ENCODE measurements at regions not wholly inside any gene's neighbourhood (a gene's known extent, or its start where the extent isn't known, plus 50 kb on each side); places are given as distances from the start of the nearest gene placed in this dataset.
"Not testable (repeated sequence)": the region's sequence is repeated elsewhere in the genome, so short reads cannot be mapped to it uniquely, and the experiment has no call there.

GRCh38 chr22:19655399-19655798 lies 58.9 kb upstream of the SEPTIN5 start:
- no peak overlapping the region for H3K27ac Mint-ChIP-seq
- no peaks in the 10 kb centered on the region for H3K4me1 Mint-ChIP-seq (ENCODE audit: low read depth)
- no peaks in the 10 kb centered on the region for H3K36me3 Mint-ChIP-seq (ENCODE audit: low read depth)
- H3K9me3 Mint-ChIP-seq: no peaks in the 10 kb centered on the region
- peaks cover 22% of the 10 kb centered on the region for H3K27me3 Mint-ChIP-seq (ENCODE audit: low read depth)
- no peak overlapping the region for H3K4me3 Mint-ChIP-seq

GRCh38 chr22:19656541-19657251 lies 57.6 kb upstream of the SEPTIN5 start:
- H3K4me3 Mint-ChIP-seq: no peak overlapping the region
- no peaks in the 10 kb centered on the region for H3K36me3 Mint-ChIP-seq (ENCODE audit: low read depth)
- no peak overlapping the region for H3K27ac Mint-ChIP-seq
- no peaks in the 10 kb centered on the region for H3K4me1 Mint-ChIP-seq (ENCODE audit: low read depth)
- H3K27me3 Mint-ChIP-seq (ENCODE audit: low read depth): peaks cover 11% of the 10 kb centered on the region
- H3K9me3 Mint-ChIP-seq: no peaks in the 10 kb centered on the region

GRCh38 chr22:19657252-19658056 lies 56.8 kb upstream of the SEPTIN5 start:
- peaks cover 7% of the 10 kb centered on the region for H3K27me3 Mint-ChIP-seq (ENCODE audit: low read depth)

GRCh38 chr22:19658057-19658966 lies 56.0 kb upstream of the SEPTIN5 start:
- H3K27ac Mint-ChIP-seq: no peak overlapping the region
- H3K9me3 Mint-ChIP-seq: no peaks in the 10 kb centered on the region
- no peaks in the 10 kb centered on the region for H3K36me3 Mint-ChIP-seq (ENCODE audit: low read depth)
- no peaks in the 10 kb centered on the region for H3K27me3 Mint-ChIP-seq (ENCODE audit: low read depth)
- H3K4me1 Mint-ChIP-seq (ENCODE audit: low read depth): no peaks in the 10 kb centered on the region
- no peak overlapping the region for H3K4me3 Mint-ChIP-seq

More at GRCh38 chr22:19657252-19658056, 56.8 kb upstream of the SEPTIN5 start:
- H3K4me1 Mint-ChIP-seq (ENCODE audit: low read depth): no peaks in the 10 kb centered on the region
- no peak overlapping the region for H3K27ac Mint-ChIP-seq
- H3K36me3 Mint-ChIP-seq (ENCODE audit: low read depth): no peaks in the 10 kb centered on the region
- no peak overlapping the region for H3K4me3 Mint-ChIP-seq
- H3K9me3 Mint-ChIP-seq: no peaks in the 10 kb centered on the region

GRCh38 chr22:19658967-19659804 lies 55.1 kb upstream of the SEPTIN5 start:
- no peak overlapping the region for H3K4me3 Mint-ChIP-seq
- no peaks in the 10 kb centered on the region for H3K4me1 Mint-ChIP-seq (ENCODE audit: low read depth)
- no peaks in the 10 kb centered on the region for H3K9me3 Mint-ChIP-seq
- no peak overlapping the region for H3K27ac Mint-ChIP-seq
- H3K36me3 Mint-ChIP-seq (ENCODE audit: low read depth): no peaks in the 10 kb centered on the region
- no peaks in the 10 kb centered on the region for H3K27me3 Mint-ChIP-seq (ENCODE audit: low read depth)

- H3K27ac Mint-ChIP-seq: no peak overlapping the region
- no peaks in the 10 kb centered on the region for H3K27me3 Mint-ChIP-seq (ENCODE audit: low read depth)
- no peaks in the 10 kb centered on the region for H3K36me3 Mint-ChIP-seq (ENCODE audit: low read depth)
- no peak overlapping the region for H3K4me3 Mint-ChIP-seq
- no peaks in the 10 kb centered on the region for H3K4me1 Mint-ChIP-seq (ENCODE audit: low read depth)
- no peaks in the 10 kb centered on the region for H3K9me3 Mint-ChIP-seq
Observed at GRCh38 chr22:19659805-19660345, 54.4 kb upstream of the SEPTIN5 start.

- not testable (repeated sequence) for H3K4me3 Mint-ChIP-seq; H3K4me1 Mint-ChIP-seq (ENCODE audit: low read depth); H3K27me3 Mint-ChIP-seq (ENCODE audit: low read depth); H3K27ac Mint-ChIP-seq; H3K9me3 Mint-ChIP-seq; H3K36me3 Mint-ChIP-seq (ENCODE audit: low read depth)
Observed at GRCh38 chr22:19660583-19660982, 53.7 kb upstream of the SEPTIN5 start.

- Mint-ChIP-seq H3K9me3 (no peaks in the 10 kb centered on the region), H3K36me3 (ENCODE audit: low read depth) (no peaks in the 10 kb centered on the region), H3K4me3 (no peak overlapping the region), H3K4me1 (ENCODE audit: low read depth) (no peaks in the 10 kb centered on the region), H3K27me3 (ENCODE audit: low read depth) (no peaks in the 10 kb centered on the region), H3K27ac (no peak overlapping the region)
Observed at GRCh38 chr22:19661156-19661555, 53.1 kb upstream of the SEPTIN5 start.

- not testable (repeated sequence) for H3K27ac Mint-ChIP-seq; H3K9me3 Mint-ChIP-seq; H3K4me3 Mint-ChIP-seq; H3K27me3 Mint-ChIP-seq (ENCODE audit: low read depth); H3K36me3 Mint-ChIP-seq (ENCODE audit: low read depth); H3K4me1 Mint-ChIP-seq (ENCODE audit: low read depth)
Observed at GRCh38 chr22:19662049-19662684, 52.1 kb upstream of the SEPTIN5 start.

- H3K9me3 Mint-ChIP-seq: no peaks in the 10 kb centered on the region
- H3K27ac Mint-ChIP-seq: no peak overlapping the region
- H3K4me1 Mint-ChIP-seq (ENCODE audit: low read depth): no peaks in the 10 kb centered on the region
- no peaks in the 10 kb centered on the region for H3K36me3 Mint-ChIP-seq (ENCODE audit: low read depth)
- H3K4me3 Mint-ChIP-seq: no peak overlapping the region
- H3K27me3 Mint-ChIP-seq (ENCODE audit: low read depth): no peaks in the 10 kb centered on the region
Observed at GRCh38 chr22:19663286-19663815, 51.0 kb upstream of the SEPTIN5 start.

GRCh38 chr22:19663821-19664355 lies 50.4 kb upstream of the SEPTIN5 start:
- no peaks in the 10 kb centered on the region for H3K9me3 Mint-ChIP-seq
- H3K36me3 Mint-ChIP-seq (ENCODE audit: low read depth): no peaks in the 10 kb centered on the region
- H3K27ac Mint-ChIP-seq: no peak overlapping the region
- H3K4me1 Mint-ChIP-seq (ENCODE audit: low read depth): no peaks in the 10 kb centered on the region
- H3K4me3 Mint-ChIP-seq: no peak overlapping the region
- H3K27me3 Mint-ChIP-seq (ENCODE audit: low read depth): no peaks in the 10 kb centered on the region

- H3K27ac Mint-ChIP-seq: no peak overlapping the region
- no peaks in the 10 kb centered on the region for H3K27me3 Mint-ChIP-seq (ENCODE audit: low read depth)
- no peaks in the 10 kb centered on the region for H3K36me3 Mint-ChIP-seq (ENCODE audit: low read depth)
- H3K9me3 Mint-ChIP-seq: no peaks in the 10 kb centered on the region
- no peak overlapping the region for H3K4me3 Mint-ChIP-seq
- H3K4me1 Mint-ChIP-seq (ENCODE audit: low read depth): no peaks in the 10 kb centered on the region
Observed at GRCh38 chr22:19664406-19664805, 49.9 kb upstream of the SEPTIN5 start.
